ENCODE measurements at regions not wholly inside any gene's neighbourhood (a gene's known extent, or its start where the extent isn't known, plus 50 kb on each side); places are given as distances from the start of the nearest gene placed in this dataset.

GRCh38 chr9:95653246-95653645, 136.5 kb upstream of the PTCH1 start (continued):
- TF ChIP-seq, protein P1, sequence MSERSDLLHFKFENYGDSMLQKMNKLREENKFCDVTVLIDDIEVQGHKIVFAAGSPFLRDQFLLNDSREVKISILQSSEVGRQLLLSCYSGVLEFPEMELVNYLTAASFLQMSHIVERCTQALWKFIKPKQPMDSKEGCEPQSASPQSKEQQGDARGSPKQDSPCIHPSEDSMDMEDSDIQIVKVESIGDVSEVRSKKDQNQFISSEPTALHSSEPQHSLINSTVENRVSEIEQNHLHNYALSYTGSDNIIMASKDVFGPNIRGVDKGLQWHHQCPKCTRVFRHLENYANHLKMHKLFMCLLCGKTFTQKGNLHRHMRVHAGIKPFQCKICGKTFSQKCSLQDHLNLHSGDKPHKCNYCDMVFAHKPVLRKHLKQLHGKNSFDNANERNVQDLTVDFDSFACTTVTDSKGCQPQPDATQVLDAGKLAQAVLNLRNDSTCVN (tag by site-specific recombination; optimal IDR thresholded peaks at IDR 0.05), result no peak

DNA sequence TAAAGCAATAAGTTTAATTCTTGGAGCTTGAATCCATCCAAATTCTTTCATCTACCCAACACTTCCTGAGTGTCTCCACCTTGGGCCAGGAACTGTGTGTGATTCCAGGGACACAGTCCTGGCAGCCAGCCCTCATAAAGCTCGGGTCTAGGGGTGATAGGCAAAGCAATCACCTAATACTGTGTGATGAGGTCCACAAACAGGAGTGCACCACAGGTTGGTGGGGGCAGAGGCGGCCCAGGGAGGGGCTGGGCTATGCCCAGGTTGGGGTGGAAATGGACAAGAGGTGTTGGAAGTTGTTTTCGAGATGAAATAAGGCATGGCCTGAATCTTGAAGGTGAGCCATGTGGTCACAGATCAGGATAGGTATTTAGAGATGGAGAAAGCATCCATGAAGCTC, 133.9 kb upstream of the PTCH1 start:
- TF ChIP-seq ZNF239 (tag by site-specific recombination; IDR thresholded peaks at IDR 0.05) (no peak), HOXA7 (CRISPR knock-in tag; IDR thresholded peaks at IDR 0.05; ENCODE audit: borderline replicate concordance) (no peak), ZNF292 (tag by site-specific recombination; IDR thresholded peaks at IDR 0.05; ENCODE audit: borderline replicate concordance, low read depth) (no peak), ZXDB (tag by site-specific recombination; IDR thresholded peaks at IDR 0.05) (no peak), ZNF624 (tag by site-specific recombination; IDR thresholded peaks at IDR 0.05) (no peak), INSM2 (tag by site-specific recombination; IDR thresholded peaks at IDR 0.05) (no peak), ZNF341 (tag by site-specific recombination; IDR thresholded peaks at IDR 0.05; ENCODE audit: low read depth) (no peak), ZNF558 (tag by site-specific recombination; IDR thresholded peaks at IDR 0.05) (no peak), GLIS2 (tag by site-specific recombination; IDR thresholded peaks at IDR 0.05) (no peak), REPIN1 (tag by site-specific recombination; IDR thresholded peaks at IDR 0.05; ENCODE audit: low read depth) (no peak), HIC1 (tag by site-specific recombination; IDR thresholded peaks at IDR 0.05) (no peak), TSHZ1 (tag by site-specific recombination; IDR thresholded peaks at IDR 0.05; ENCODE audit: borderline replicate concordance) (no peak), ZNF184 (tag by site-specific recombination; IDR thresholded peaks at IDR 0.05) (no peak), ZNF521 (tag by site-specific recombination; IDR thresholded peaks at IDR 0.05) (no peak), PRDM1 (tag by site-specific recombination; IDR thresholded peaks at IDR 0.05) (no peak), ZFP41 (tag by site-specific recombination; IDR thresholded peaks at IDR 0.05; ENCODE audit: borderline replicate concordance) (no peak)
- TF ChIP-seq, protein P2, sequence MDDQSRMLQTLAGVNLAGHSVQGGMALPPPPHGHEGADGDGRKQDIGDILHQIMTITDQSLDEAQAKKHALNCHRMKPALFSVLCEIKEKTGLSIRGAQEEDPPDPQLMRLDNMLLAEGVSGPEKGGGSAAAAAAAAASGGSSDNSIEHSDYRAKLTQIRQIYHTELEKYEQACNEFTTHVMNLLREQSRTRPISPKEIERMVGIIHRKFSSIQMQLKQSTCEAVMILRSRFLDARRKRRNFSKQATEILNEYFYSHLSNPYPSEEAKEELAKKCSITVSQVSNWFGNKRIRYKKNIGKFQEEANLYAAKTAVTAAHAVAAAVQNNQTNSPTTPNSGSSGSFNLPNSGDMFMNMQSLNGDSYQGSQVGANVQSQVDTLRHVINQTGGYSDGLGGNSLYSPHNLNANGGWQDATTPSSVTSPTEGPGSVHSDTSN (CRISPR knock-in tag; IDR thresholded peaks at IDR 0.05), result no peak
- TF ChIP-seq, protein P1 (tag by site-specific recombination; optimal IDR thresholded peaks at IDR 0.05), result no peak
- Histone ChIP-seq H3K36me3 (ENCODE audit: control insufficient read depth in 2 of 2, insufficient read depth in 1 of 2, low read length in 2 of 2) (no peaks in the 10 kb centered on the region), H3K27ac (ENCODE audit: extremely low read depth, low read depth, low read length) (no peak overlapping the region), H3K9me3 (ENCODE audit: control insufficient read depth, insufficient read depth, low read depth, low read length) (no peaks in the 10 kb centered on the region), H3K4me1 (ENCODE audit: control insufficient read depth, insufficient read depth, low read length) (no peaks in the 10 kb centered on the region), H3K4me3 (ENCODE audit: low read depth, low read length) (no peak overlapping the region)
- ChIA-PET POLR2A (no interaction called here), CTCF (no interaction called here)
